BLaER1 treated with 17β-estradiol and CSF1 and Interleukin-3, amounts not matched to agents 10 nM and 100 nM (cell line): ENCODE measurements at regions not wholly inside any gene's neighbourhood (a gene's known extent, or its start where the extent isn't known, plus 50 kb on each side); places are given as distances from the start of the nearest gene placed in this dataset.
"Not testable (repeated sequence)": the region's sequence is repeated elsewhere in the genome, so short reads cannot be mapped to it uniquely, and the experiment has no call there.

Source experiments
- H3K27ac ChIP-seq, 11 experiments: shearing (Covaris generic); formaldehyde crosslinking; 2 replicates each; pipeline ENCODE4 v1.8.1; 2022
- H3K27me3 ChIP-seq, 11 experiments: shearing (Covaris generic); formaldehyde crosslinking; 2 replicates each; pipeline ENCODE4 v1.8.1; 2022
- H3K36me3 ChIP-seq, 11 experiments: shearing (Covaris generic); formaldehyde crosslinking; 2 replicates each; pipeline ENCODE4 v1.8.1; 2022
- H3K4me1 ChIP-seq, 10 experiments: shearing (Covaris generic); formaldehyde crosslinking; 2 replicates each; pipeline ENCODE4 v1.8.1; 2022
- H3K4me2 ChIP-seq, 11 experiments: shearing (Covaris generic); formaldehyde crosslinking; 2 replicates each; pipeline ENCODE4 v1.8.1; 2022
- H3K4me3 ChIP-seq, 10 experiments: shearing (Covaris generic); formaldehyde crosslinking; 2 replicates each; pipeline ENCODE4 v1.8.1; 2022
- H3K9ac ChIP-seq, 11 experiments: shearing (Covaris generic); formaldehyde crosslinking; 2 replicates each; pipeline ENCODE4 v1.8.1; 2022
- H3K9me3 ChIP-seq, 11 experiments: shearing (Covaris generic); formaldehyde crosslinking; replicated peaks in 1 of 11; 2 replicates each; pipeline ENCODE4 v1.8.1; 2022
- H4K20me1 ChIP-seq, 11 experiments: shearing (Covaris generic); formaldehyde crosslinking; 2 replicates each; pipeline ENCODE4 v1.8.1; 2022
- Cebpa-rat ChIP-seq, 11 experiments: shearing (Covaris generic); IDR thresholded peaks; 2 replicates each; pipeline ENCODE4 v1.8.1; 2022

- no peak for TF ChIP-seq Cebpa-rat (IDR thresholded peaks at IDR 0.05)
These were observed 1722.9 kb upstream of the AGA start for GRCh38 chr4:179165000-179165738.

GRCh38 chr4:179165862-179166261 is 1723.6 kb upstream of the AGA start:
- no peaks in the 10 kb centered on the region for H3K36me3 ChIP-seq
- peak overlapping the region in 6 of 11 experiments; percentile 37 to 59 (median 56); a peak in 6 of 22 replicates for H3K4me2 ChIP-seq
- no peak overlapping the region for H3K27ac ChIP-seq
- peaks cover 0 to 7% (median 0%) of the 10 kb centered on the region in 11 experiments; a peak in 6 of 22 replicates for H3K9me3 ChIP-seq
- H3K4me1 ChIP-seq, result peaks cover 0 to 24% (median 15%) of the 10 kb centered on the region in 10 experiments; a peak in 13 of 20 replicates
- no peak overlapping the region for H3K4me3 ChIP-seq
- no peaks in the 10 kb centered on the region for H4K20me1 ChIP-seq
- H3K9ac ChIP-seq, result no peak overlapping the region
- TF ChIP-seq Cebpa-rat (IDR thresholded peaks at IDR 0.05), result no peak
- no peaks in the 10 kb centered on the region for H3K27me3 ChIP-seq

More at GRCh38 chr4:179165000-179165738, 1722.9 kb upstream of the AGA start:
- Histone ChIP-seq H3K4me3 (no peak overlapping the region), H3K36me3 (no peaks in the 10 kb centered on the region), H4K20me1 (no peaks in the 10 kb centered on the region), H3K4me1 (peaks cover 0 to 24% (median 15%) of the 10 kb centered on the region in 10 experiments; a peak in 13 of 20 replicates), H3K27me3 (no peaks in the 10 kb centered on the region), H3K4me2 (peak overlapping the region in 9 of 11 experiments; percentile 6 to 59 (median 53); a peak in 16 of 22 replicates), H3K27ac (no peak overlapping the region), H3K9ac (no peak overlapping the region), H3K9me3 (no peaks in the 10 kb centered on the region)

GRCh38 chr4:179170308-179170707 is 1728.1 kb upstream of the AGA start:
- H4K20me1 ChIP-seq, H3K4me1 ChIP-seq, H3K36me3 ChIP-seq, H3K4me2 ChIP-seq, H3K27me3 ChIP-seq, H3K27ac ChIP-seq, H3K9ac ChIP-seq, H3K4me3 ChIP-seq: not testable (repeated sequence)
- peaks cover 0 to 19% (median 11%) of the 10 kb centered on the region in 11 experiments; a peak in 14 of 22 replicates for H3K9me3 ChIP-seq

GRCh38 chr4:179182741-179183140 is 1740.5 kb upstream of the AGA start:
- H4K20me1 ChIP-seq, result no peaks in the 10 kb centered on the region
- no peak overlapping the region for H3K9ac ChIP-seq
- H3K4me3 ChIP-seq, result no peak overlapping the region
- H3K4me1 ChIP-seq, result no peaks in the 10 kb centered on the region
- H3K4me2 ChIP-seq, result no peak overlapping the region
- H3K36me3 ChIP-seq, result no peaks in the 10 kb centered on the region
- TF ChIP-seq Cebpa-rat (IDR thresholded peaks at IDR 0.05), result no peak
- H3K9me3 ChIP-seq, result peaks cover 4 to 9% (median 8%) of the 10 kb centered on the region in 11 experiments; a peak in 14 of 22 replicates
- H3K27ac ChIP-seq, result no peak overlapping the region
- no peaks in the 10 kb centered on the region for H3K27me3 ChIP-seq

GRCh38 chr4:179195887-179196286 is 1753.7 kb upstream of the AGA start:
- Histone ChIP-seq H3K27ac (no peak overlapping the region), H4K20me1 (no peaks in the 10 kb centered on the region), H3K4me2 (no peak overlapping the region), H3K27me3 (no peaks in the 10 kb centered on the region), H3K9ac (no peak overlapping the region), H3K36me3 (no peaks in the 10 kb centered on the region), H3K4me3 (no peak overlapping the region), H3K4me1 (peaks cover 0 to 4% (median 0%) of the 10 kb centered on the region in 10 experiments; a peak in 1 of 20 replicates), H3K9me3 (no peaks in the 10 kb centered on the region)
- TF ChIP-seq Cebpa-rat (IDR thresholded peaks at IDR 0.05), result no peak

- H3K36me3 ChIP-seq, result no peaks in the 10 kb centered on the region
- H3K4me2 ChIP-seq, result no peak overlapping the region
- H3K9ac ChIP-seq, result no peak overlapping the region
- H3K9me3 ChIP-seq, result no peaks in the 10 kb centered on the region
- no peaks in the 10 kb centered on the region for H3K27me3 ChIP-seq
- H3K27ac ChIP-seq, result no peak overlapping the region
- no peak overlapping the region for H3K4me3 ChIP-seq
- H3K4me1 ChIP-seq, result peaks cover 0 to 4% (median 0%) of the 10 kb centered on the region in 10 experiments; a peak in 1 of 20 replicates
- H4K20me1 ChIP-seq, result no peaks in the 10 kb centered on the region
- TF ChIP-seq Cebpa-rat (IDR thresholded peaks at IDR 0.05), result no peak
These were observed 1754.3 kb upstream of the AGA start for GRCh38 chr4:179196511-179196910.

GRCh38 chr4:179200681-179201080 is 1758.4 kb upstream of the AGA start:
- H3K4me1 ChIP-seq, result peaks cover 0 to 4% (median 0%) of the 10 kb centered on the region in 10 experiments; a peak in 1 of 20 replicates
- H3K27me3 ChIP-seq, result no peaks in the 10 kb centered on the region
- no peak for TF ChIP-seq Cebpa-rat (IDR thresholded peaks at IDR 0.05)

GRCh38 chr4:179225594-179225993 is 1783.4 kb upstream of the AGA start:
- Histone ChIP-seq H4K20me1 (no peaks in the 10 kb centered on the region), H3K9ac (peak overlapping the region in 6 of 11 experiments; percentile 5 to 61 (median 42); a peak in 7 of 22 replicates), H3K27ac (peak overlapping the region in 10 of 11 experiments; percentile 47 to 82 (median 72); a peak in 20 of 22 replicates), H3K36me3 (no peaks in the 10 kb centered on the region), H3K27me3 (no peaks in the 10 kb centered on the region; a peak in 2 of 22 replicates), H3K9me3 (peaks cover 0 to 28% (median 7%) of the 10 kb centered on the region in 11 experiments; a peak in 8 of 22 replicates), H3K4me3 (peak overlapping the region in 4 of 10 experiments; percentile 12 to 49 (median 36); a peak in 4 of 20 replicates), H3K4me2 (peak overlapping the region; percentile 50 to 92 (median 76)), H3K4me1 (peaks cover 28 to 47% (median 40%) of the 10 kb centered on the region in 10 experiments)
- TF ChIP-seq Cebpa-rat (IDR thresholded peaks at IDR 0.05), result no peak

More at GRCh38 chr4:179200681-179201080, 1758.4 kb upstream of the AGA start:
- Histone ChIP-seq H3K9ac (no peak overlapping the region), H3K4me3 (no peak overlapping the region), H3K4me2 (no peak overlapping the region), H3K36me3 (no peaks in the 10 kb centered on the region), H3K27ac (no peak overlapping the region), H4K20me1 (no peaks in the 10 kb centered on the region), H3K9me3 (no peaks in the 10 kb centered on the region)

- H3K27me3 ChIP-seq, result no peaks in the 10 kb centered on the region
- H3K9ac ChIP-seq, result no peak overlapping the region
- no peaks in the 10 kb centered on the region for H3K36me3 ChIP-seq
- no peaks in the 10 kb centered on the region for H3K9me3 ChIP-seq
- H3K27ac ChIP-seq, result no peak overlapping the region
- no peak overlapping the region for H3K4me3 ChIP-seq
- no peak overlapping the region for H3K4me2 ChIP-seq
- TF ChIP-seq Cebpa-rat (IDR thresholded peaks at IDR 0.05), result no peak
- 0 out of 20 replicates have a peak, but pooled peaks cover 0 to 4% (median 0%) of the 10 kb centered on the region in 10 experiments for H3K4me1 ChIP-seq
- no peaks in the 10 kb centered on the region for H4K20me1 ChIP-seq
These were observed 1806.6 kb upstream of the AGA start for GRCh38 chr4:179248821-179249220.
